T follicular helper cell (primary cell): ENCODE measurements at regions not wholly inside any gene's neighbourhood (a gene's known extent, or its start where the extent isn't known, plus 50 kb on each side); places are given as distances from the start of the nearest gene placed in this dataset.

Experiments used
- DNase-seq: peaks from one replicate; pipeline ENCODE4 v3.0.0-alpha.2; 2020; ENCODE audit warnings: low read depth

DNA sequence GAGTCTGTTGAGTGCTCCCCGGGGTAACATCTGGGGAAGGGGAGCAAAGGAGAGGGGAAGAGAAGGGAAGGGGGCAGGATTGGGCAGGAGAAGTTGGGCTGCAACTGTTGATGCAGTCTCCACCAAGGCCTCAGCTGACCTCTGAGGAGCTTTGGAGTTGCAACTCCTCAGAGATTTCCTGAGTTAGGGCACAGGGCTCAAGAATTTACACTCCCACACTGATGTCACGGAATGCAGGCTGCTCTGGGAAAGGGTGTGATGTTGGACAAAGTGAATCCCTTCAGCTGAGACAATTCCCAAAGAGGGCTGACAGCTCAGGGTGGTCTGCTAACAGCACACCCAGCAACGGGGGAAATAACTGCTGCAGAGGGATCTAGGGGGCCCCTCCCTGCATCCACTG is 295.6 kb downstream of the PCNX1 start:
- no peak for DNase-seq

DNA sequence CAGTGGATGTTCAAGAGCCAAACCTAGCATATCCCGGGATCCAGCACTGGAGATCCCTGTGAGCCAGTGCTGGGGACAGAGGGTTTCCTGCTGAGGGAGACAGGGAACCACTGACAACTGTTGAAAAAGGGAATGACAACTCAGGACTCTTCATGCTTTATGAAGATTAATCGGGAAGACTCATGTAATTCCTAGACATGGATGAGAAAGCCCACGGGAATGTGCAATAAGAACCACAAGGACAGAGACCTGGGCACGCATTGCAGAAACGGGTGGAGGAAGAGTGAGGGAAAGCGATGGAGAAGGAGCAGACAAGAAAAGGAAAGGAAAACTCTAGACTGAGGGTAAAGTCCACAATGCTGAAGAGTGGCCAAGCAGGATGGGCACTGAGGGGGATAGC is 296.0 kb downstream of the PCNX1 start:
- DNase-seq = no peak

DNA sequence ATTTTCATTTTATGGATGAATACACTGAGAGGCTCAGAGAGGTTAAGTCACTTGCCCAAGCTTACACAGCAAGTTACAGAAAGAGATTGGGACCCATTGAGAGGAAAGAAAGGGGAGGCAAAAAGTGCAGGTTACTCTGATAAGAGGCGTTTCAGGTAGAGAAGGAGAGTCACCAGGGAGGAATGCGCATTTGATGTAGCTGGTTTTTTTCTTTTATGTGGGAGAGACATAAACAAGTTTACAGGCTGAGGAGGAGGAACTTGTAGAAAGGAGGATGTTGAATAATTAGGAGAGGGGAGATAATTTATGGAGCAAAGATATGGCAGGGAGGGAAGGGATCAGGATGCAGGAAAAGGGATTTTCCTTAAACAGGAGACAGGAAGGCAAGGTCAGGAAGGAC is 297.0 kb downstream of the PCNX1 start:
- DNase-seq = no peak

DNA sequence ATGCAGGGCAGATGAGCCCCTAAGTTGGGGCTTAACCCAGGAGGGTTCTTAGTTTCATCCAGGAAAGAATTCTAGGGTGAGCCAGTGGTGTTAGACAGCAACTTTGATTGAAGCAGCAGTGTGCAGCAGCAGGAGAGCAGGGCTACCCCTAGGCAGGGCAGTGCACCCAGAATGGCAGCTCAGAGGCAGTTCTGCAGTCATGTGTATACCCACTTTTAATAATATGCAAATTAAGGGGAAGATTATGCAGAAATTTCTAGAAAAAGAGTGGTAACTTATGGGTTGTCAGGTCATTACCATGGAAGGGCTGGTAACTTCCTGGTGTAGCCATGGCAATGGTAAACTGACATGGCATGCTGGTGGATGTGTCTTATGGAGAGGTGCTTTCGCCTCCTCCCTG is 297.5 kb downstream of the PCNX1 start:
- DNase-seq = no peak

DNA sequence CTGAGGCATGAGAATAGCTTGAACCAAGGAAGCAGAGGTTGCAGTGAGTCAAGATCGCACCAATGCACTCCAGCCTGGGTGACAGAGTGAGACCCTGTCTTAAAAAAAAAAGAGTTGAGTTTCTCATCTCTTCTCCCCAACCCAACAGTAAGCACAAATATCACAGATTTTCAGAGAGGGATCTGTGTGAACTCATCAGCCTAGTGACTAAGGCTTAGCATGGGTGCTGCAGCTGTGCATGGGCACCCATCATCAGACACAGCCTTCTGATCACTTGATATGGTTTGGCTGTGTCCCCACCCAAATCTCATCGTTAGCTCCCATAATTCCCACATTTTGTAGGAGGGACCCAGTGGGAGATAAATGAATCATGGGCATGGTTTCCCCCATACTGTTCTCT is 298.9 kb downstream of the PCNX1 start:
- no peak for DNase-seq

DNA sequence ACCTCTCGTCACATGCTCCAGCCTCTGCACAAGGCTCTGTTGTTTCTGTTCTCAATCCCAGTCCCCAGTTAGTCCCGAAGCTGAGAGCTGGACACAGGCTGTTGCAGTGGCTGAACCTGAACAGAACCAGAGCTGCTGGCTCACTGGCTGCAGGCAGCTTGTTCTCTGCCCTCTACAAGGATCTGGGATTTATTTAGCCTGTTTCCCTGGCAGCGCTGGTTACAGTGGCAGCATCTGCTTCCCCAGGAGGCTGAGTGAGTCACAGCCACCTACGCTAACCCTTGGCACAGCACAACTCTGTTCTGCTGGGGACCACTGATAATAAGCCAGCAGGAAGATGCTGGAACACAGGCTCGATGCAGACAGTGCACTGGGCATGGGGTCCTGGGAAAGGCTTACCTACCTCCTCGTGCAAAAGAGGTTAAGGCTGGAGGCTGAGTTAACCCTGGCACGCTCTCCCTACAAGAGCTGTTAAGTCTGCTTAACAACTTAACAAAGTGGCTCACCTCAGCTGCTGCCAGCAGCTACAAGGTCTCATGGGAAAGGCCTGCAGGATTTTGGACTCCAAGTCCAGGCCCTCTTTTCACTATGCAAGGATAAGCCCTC is 299.6 kb downstream of the PCNX1 start:
- DNase-seq = no peak

DNA sequence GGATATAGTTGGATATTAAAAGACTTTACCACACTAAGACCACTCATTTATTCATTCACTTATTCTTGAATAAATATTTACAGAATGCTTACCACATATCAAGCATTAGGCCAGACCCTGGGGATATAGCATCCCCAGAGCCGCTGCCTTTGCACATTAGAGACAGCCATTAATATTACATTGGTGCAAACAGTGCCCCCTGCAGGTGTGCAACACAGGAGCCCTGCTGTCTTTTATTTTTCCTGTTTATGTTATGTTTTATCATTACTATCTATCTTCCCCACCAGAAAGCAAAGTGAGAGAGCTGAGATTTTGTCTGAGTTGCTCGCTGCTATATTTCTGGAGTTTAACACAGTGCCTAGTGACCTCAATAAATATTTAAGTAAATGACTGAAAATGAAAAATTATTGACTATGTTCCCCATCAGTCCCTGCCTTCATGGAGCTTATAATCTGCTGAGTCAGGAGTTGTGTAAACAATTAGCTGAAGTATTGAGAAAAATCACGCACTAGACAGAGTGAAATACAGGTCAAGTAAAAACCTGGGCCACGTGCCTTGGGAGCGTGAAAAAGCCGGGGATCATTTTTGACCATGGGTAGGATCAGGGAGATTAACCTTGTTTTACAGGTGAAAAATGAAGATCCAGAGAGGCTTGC is 301.6 kb downstream of the PCNX1 start:
- no peak for DNase-seq

DNA sequence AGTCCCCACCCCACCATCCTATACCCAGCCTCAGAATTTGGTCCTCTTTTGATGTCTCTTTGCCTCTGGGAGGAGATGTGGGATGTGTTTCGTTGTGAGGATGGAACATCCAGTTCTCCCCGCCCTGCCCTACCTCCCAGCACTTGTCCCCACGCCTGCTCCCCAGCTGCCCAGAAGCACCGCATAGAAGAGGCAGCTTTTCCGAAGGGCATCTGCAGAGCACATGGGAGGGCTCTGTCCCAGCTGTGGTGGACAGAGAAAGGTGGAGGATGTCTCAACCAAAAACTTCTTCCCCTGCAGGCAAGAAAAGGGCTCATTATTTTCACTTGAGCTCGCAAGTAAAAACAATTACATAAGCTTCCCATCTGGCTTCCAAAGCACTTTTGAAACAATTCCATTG is 302.6 kb downstream of the PCNX1 start:
- no peak for DNase-seq

DNA sequence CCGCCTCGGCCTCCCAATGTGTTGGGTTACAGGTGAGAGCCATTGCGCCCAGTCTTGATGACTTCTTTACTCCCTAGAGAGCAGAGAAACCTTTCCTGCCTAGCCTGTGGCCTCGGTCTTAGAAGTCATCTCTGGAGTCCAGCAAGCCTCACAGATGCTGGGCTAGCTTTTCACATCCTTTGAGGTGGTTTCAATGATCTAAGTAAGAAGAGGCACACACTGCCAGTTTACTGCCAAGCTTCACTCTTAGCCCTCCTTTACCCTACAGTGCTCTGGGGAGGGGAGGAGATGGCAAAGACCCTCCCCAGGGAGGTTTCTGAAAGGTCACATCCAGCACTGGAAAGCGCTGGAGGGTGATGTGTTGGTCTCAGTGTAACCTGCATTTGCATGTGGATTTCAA is 304.8 kb downstream of the PCNX1 start:
- no peak for DNase-seq

DNA sequence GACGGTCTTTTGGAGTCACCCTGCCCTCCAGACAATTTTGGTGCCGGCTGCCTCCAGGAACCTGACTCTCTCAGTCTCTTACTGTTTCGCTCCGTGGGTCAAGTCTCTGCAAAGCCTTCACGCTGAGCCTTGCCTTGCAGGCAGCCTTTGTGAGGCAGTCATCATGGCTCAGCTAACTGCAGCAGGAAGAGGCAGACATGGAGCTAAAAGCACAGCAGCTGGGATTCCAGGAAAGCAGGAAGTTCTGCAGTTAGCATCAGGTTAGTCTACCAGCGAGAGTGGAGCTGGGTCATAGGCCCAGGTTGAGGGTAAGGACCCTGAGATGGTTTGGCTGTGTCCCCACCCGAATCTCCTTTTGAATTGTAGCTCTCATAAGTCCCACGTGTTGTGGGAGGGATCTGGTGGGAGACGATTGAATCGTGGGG is 305.4 kb downstream of the PCNX1 start:
- no peak for DNase-seq

DNA sequence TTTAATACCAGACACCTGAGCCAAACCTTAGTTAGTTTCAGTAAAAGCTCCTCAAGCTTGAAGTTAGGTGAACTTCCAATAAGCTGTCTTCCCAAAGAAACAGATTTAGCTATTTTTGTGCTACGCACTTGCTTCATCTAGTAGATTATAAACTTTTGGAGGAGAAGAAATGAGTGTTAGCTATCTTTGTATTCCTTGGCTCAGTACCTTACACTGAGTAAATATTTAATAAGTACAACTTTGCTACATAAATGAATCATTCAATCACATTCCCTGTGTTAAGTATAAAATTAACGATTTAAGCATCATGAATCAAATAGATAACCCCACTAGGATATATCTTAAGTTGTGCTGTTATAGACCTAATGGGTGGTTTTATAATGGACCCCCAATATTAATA is 307.0 kb downstream of the PCNX1 start:
- DNase-seq = no peak

DNA sequence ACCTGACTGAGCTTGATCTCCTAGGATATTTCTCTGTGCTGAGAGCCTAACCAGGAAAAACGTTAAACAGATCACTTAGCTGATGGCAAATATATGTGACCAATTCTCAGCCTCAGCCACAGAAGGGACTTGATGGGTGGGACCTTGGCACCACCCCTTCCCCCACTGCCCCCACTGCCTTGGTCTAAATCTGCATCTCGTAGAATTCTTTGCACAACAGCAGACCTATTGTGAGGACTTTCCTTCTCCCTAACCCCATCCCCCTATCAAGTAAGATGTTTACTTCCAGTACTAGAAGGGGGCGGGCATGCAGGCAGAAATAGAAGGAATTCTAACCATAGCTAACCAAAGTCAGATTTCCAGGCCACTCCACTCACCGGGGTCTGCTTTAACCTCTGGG is 313.2 kb downstream of the PCNX1 start:
- DNase-seq = no peak

DNA sequence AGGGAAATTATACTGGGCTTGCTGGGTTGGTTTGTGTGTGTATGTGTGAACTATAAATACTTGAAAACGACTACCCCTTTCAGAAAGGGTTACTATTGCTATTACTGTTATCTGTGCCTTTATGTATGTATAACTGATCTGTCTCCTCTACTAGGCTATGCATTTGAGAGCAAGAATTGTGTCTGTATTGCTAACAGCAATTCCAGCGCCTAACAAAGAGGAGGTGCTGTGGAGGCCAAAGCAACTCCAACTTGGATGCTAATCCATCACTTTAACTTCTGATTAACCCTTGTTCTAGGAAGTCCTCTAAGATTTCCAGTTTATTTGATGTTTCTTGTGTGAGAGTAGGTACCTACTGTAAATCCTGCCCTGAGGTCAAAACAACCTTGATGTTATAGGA is 313.9 kb downstream of the PCNX1 start:
- DNase-seq = no peak

DNA sequence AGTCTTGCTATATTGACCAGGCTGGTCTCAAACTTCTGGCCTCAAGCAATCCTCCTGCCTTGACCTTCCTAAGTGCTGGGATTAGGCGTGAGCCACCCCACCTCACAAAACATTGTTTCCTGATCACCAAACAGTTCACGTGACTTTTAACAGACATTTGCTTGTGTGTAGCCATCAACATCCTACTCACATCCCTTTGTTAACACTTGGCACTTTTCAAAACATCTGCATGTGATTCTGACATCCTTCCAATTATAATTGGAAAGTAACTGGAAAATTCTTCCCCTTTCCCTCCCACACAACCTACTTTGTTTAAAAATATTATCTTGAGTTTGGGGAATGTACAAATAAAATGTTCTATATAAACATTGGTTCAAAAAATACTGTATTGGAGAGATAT is 317.9 kb downstream of the PCNX1 start:
- DNase-seq = no peak

DNA sequence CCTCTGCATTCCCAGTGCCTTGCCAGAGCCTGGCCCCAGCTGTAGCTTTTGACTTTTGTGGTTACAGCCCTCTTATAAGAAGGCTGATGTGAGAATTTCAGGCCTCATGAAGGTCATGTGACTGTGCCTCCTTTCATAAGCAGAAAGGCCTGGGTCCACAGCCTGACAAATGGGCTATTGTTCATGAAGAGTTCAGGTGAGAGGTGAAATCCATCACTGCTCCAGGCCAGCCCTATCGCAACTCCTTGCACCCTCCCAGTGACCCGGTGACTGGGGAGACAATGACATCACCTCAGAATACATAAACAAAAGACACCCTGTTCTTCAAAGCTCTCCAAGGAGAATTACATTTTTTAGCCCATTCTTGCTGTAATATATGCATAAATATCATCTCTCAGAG is 321.5 kb downstream of the PCNX1 start:
- no peak for DNase-seq

DNA sequence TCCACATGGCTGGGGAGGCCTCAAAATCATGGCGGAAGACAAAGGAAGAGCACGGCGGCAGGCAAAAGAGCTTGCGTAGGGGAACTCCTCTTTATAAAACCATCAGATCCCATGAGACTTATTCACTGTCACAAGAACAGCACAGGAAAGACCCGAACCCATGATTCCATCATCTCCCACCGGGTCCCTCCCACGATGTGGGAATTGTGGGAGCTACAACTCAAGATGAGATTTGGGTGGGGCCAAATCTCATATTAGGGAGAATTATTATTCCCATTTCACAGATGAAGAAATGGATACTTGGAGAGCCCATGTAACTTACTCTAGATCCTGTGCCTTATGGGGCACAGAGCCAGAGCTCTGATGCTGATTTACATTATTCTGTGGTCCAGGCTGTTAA is 322.6 kb downstream of the PCNX1 start:
- no peak for DNase-seq

DNA sequence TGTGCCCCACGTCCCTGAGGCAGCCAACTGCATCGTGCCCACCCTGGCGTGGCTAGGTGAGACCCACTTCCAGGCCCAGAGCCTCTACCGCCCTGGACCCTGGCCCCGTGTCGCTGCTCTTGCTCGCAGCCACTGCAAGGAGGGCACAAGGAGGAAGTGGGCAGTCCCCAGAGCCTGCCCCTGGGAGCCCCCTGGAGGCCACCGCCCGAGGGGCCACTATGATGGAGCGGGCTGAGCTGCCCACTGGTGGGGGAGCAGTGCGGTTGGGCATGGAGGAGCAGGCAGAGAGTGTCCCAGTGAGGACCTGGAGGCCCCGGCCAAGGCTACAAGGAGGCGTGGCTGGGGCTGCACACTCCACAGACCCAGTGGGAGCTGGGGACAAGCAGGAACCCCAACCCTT is 323.6 kb downstream of the PCNX1 start:
- DNase-seq = no peak

DNA sequence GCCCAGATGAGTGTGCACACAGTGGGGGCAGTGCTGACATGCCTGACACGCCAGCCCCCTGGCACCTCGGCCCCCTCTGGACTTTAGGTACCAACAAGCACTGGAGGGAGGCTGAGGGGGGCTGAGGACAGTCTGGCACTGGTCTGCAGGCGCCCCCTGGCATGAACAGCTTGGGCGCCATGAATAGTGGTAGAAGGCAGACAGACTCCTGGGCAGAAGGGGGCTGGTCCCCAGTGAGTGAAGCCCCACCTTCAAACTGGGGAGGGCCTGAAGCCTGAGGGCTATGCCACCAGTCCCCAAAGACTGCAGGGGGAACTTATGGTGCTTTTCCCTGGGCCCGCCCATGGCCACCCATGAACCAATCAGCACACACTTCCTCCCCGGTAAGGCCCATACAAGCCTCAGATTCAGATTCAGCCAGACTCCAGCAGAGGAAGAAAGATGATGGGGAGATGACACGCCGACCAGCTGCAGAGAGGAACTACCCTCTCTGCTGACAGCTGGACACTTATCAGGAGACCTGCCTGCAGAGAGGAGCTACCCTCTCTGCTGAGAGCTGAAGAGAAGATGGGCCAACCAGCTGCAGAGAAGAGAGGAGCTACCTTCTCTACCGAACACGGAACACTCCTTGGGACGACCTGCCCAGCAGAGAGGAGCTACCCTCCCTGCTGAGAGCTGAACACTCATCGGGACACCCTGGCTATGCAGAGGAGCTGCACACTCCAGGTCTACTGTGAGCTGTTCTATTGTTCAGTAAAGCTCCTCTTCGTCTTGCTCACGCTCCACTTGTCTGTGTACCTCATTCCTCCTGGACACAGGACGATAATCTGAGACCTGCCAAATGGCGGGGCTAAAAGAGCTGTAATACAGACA is 324.5 kb downstream of the PCNX1 start:
- no peak for DNase-seq

DNA sequence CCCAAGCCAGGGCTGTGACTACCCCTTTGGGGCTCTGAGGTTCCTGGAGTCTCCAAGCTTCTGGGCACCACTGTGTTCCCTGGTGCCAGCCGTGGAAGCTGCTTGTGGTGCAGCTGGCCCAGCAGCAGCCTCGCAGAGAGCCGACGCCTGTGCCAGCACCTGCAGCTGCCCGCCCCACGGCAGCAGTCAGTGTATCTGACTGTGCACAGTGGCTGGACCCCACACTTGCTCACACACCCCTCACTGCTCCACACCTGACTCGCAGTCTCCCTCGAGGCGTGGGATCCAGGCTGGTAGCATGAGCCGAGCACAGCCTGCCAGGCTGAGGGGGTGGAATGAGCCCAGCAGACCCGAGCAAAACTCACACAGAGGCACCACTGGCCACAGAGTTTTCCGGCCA is 325.2 kb downstream of the PCNX1 start:
- no peak for DNase-seq

DNA sequence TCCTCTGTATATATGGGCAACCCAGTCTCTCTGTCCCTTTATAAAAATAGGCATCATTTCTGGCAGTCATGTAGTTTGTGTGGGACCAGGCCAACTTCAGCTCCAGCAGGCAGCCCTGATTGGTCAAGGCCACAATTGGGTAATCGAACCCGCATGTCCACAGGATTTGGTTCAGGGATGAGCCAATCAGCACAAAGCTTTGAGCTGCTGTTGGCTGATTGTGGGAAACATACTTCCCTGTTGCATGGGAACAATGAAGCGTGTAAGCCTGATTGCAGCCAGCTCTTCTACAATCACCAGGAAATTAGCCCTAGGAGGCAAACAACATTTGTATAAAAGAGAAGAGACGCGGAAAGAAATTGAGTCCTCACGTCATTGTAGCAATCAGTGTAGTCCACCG is 328.6 kb downstream of the PCNX1 start:
- DNase-seq = no peak

DNA sequence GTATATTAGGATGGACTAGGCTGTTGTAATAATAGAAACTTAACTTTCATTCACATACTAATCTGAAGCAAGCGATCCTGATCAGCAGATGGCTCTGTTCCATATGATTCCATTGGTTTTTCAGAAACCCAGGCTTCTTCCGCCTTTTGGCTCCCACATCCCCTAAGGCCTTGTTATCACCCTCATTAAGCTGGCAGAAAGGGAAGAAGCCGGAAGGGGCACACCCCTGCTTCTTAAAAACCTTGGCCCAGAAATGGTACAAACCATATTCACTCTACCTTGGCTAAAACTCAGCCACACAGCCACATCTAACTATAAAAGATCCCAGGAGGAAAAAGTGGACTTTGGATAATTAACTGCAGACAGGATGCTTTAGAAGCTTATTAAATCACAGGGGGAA is 329.2 kb downstream of the PCNX1 start:
- no peak for DNase-seq

DNA sequence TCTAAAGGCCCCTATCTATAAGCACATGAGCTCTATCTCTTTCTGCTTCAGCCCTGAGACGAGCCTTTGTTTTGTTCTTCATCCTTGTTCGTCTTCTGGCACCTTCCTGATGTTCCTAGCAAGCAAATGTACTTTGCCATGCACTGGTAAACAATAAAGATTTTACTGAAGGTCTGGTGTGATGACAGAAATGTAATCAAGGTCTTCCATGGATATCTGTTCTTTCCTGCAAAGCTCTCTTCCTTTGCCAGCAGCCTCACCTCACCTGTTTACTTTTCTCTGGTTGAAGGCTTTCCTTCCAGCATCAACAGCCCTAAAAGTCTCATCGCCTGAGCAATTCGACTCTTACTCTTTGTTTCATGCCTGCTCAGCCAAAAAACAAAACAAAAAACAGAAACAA is 330.3 kb downstream of the PCNX1 start:
- DNase-seq = no peak

DNA sequence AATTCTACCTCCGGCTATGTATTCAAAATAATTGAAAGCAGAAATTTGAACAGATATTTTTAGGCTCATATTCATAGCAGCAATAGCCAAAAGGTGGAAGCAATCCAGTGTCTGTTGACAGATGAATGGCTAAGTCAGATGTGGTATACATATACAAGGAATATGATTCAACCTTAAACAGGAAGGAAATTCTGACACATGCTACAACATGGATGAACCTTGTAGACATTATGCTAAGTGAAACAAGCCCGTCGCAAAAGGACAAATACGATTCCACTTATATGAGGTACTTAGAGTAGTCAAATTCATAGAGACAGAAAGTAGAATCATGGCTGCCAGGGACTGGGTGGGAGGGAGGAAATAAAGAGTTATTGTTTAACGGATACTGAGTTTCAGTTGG is 331.6 kb downstream of the PCNX1 start:
- DNase-seq = no peak
